WI38 (cell line): ENCODE measurements at regions not wholly inside any gene's neighbourhood (a gene's known extent, or its start where the extent isn't known, plus 50 kb on each side); places are given as distances from the start of the nearest gene placed in this dataset.

Experiments used
- H3K4me3 ChIP-seq: 2 replicates; pipeline ENCODE4 v1.5.1; 2011; ENCODE audit warnings: low read depth, mild to moderate bottlenecking, control low read depth, low read length
- TF ChIP-seq, protein P1 (sequence below): IDR thresholded peaks from 2 replicates; pipeline ENCODE4 v1.5.1; 2012; ENCODE audit warnings: low read depth, mild to moderate bottlenecking, control low read depth, low read length

DNA sequence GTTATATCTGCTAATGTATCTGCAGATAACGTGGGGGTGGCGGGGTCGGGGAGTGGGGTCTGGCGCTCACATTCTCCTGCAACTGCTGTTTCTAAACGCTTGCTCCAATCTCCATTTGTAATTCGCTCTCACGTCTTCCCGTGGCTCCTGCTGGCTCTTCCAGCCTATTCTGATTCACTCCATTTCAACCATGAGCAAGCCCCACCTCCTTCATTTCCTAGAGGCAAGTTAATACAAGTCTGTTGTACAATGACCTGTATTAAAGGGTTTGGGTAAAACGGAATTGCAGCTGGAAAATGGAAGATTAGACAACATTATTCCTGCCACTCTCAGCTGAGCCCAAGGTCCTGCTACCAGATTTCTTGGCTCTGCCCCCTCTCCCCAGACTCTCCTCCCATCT, 132.3 kb downstream of the CSNK2A3 start:
- TF ChIP-seq, protein P1, sequence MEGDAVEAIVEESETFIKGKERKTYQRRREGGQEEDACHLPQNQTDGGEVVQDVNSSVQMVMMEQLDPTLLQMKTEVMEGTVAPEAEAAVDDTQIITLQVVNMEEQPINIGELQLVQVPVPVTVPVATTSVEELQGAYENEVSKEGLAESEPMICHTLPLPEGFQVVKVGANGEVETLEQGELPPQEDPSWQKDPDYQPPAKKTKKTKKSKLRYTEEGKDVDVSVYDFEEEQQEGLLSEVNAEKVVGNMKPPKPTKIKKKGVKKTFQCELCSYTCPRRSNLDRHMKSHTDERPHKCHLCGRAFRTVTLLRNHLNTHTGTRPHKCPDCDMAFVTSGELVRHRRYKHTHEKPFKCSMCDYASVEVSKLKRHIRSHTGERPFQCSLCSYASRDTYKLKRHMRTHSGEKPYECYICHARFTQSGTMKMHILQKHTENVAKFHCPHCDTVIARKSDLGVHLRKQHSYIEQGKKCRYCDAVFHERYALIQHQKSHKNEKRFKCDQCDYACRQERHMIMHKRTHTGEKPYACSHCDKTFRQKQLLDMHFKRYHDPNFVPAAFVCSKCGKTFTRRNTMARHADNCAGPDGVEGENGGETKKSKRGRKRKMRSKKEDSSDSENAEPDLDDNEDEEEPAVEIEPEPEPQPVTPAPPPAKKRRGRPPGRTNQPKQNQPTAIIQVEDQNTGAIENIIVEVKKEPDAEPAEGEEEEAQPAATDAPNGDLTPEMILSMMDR: no peak
- H3K4me3 ChIP-seq: no peak overlapping the region

DNA sequence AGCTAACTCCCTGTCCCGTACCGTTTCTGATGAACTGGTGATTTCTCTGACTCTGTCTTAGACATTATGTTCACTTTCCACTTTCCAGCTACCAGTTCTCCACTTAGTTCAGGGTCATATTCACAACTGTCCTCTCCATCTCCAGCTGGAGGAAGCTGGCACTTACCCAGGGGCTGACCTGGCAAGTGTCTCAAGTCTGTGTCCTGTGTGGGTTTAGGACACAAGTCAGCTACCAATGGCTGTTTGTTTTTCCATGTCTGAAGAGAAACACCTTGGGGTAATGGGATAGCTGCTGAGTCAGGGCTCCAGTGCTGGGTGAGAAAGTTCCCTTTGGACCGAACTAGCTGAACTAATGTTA, 134.4 kb downstream of the CSNK2A3 start:
- no peak overlapping the region for H3K4me3 ChIP-seq
- TF ChIP-seq, protein P1: no peak

DNA sequence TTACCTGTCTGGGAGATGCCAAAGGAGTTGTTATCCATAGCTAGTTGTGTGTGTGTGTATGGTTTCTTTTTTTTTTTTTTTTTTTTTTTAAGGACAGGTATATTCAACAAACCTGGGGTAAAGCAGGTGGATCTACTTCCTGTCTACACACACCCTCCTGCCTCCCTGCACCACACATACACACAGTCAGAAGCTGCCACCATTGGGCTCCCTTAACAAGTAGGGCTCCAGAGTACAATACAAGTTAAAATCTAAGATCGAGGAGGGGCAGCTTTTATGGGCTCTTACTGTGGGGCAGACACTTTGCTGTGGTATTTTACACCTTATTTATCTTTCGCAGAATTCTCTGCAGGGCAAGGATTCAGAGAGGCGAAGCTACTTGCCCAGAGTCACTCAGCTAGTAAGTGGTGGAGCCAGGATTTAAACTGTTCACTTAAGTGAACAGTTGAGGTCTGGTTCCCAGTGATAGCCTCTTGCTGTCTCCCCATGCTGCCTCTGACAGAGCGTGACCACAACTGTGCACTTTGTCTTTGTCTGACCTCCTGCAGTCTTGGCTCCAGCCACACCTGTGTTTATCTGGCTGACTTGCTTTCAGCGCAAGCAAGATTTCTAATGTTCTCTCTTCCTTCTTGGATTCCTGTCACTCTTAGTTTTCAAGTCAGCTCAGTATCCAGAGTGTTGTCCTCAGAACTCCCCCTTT, 135.0 kb downstream of the CSNK2A3 start:
- TF ChIP-seq, protein P1: no peak
- H3K4me3 ChIP-seq: no peak overlapping the region

DNA sequence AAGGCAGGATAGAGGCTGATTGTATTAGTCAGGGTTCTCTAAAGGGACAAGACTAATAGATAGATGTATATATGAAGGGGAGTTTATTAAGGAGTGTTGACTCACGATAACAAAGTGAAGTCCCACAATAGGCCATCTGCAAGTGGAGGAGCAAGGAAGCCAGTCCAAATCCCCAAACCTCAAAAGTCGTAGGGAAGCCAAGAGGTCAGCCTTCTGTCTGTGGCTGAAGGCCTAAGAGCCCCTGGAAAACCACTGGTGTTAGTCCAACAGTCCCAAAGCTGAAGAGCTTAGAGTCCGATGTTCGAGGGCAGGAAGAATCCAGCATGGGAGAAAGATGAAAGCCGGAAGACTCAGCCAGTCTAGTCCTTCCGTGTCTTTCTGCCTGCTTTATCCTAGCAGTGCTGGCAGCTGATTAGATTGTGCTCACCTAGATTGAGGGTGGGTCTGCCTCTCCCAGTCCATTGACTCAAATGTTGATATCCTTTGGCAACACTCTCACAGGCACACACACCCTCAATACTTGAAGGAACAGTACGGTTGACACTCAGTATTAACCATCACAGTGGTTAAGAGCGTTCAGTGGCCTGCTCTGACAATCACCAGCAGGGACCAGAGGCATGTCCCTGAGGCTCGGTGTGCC, 135.6 kb downstream of the CSNK2A3 start:
- TF ChIP-seq, protein P1: no peak

DNA sequence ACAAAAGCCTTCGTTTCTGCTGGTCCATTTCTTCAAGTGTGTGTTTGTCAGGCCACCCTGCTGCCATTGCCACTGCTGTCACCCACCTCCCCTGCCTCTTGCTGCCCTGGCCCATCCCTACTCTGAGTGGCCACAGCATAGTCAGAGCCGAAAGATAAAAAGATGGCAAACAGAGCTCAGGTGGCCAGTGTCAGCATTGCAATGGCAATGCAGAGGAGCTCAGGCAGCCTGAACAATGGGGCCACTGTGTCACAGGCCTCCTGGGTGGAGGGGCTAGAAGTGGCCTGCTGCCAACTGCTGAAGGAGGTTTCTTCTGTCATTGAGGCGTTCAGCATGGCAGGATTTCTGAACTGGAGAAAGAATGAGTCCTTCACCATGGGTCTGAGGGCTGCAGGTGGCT, 137.1 kb downstream of the CSNK2A3 start:
- TF ChIP-seq, protein P1: no peak
- H3K4me3 ChIP-seq: no peak overlapping the region

More for the DNA sequence above, 135.6 kb downstream of the CSNK2A3 start:
- H3K4me3 ChIP-seq: no peak overlapping the region

DNA sequence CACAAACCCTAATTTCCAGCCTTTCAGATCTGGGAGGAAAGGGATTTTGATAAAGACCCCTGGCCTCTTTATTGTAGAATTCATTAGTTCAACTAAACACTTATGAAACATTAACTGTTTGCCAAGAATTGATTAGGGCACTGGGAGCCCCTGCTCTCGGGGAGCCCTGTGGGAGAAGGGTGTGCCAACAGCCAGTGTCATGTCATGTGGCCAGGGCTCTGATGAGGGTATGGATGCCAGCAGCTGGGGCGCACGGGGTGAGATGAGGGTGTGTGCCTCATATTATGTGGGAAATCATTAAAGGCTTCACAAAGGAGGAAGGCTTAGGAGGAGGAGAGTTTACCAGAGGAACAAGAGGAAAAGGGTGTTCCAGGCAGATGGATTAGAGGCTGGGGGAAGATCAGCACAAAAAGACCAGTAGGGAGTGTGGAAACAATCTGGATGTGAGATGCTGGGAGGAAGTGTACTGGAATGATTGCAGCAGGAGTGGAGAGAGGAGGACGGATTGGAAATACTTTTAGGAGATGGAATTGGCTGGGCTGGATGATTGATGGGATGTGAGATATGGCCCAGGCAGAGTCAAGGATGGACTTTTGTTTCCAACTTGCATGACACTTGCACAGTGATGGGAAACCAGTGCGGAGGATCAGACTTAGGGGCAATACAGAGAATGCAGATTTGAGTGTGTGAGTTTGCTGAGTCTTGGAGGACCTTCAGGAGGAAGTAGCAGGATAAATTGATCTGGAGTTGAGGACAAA, 137.8 kb downstream of the CSNK2A3 start:
- TF ChIP-seq, protein P1: no peak
- H3K4me3 ChIP-seq: no peak overlapping the region

DNA sequence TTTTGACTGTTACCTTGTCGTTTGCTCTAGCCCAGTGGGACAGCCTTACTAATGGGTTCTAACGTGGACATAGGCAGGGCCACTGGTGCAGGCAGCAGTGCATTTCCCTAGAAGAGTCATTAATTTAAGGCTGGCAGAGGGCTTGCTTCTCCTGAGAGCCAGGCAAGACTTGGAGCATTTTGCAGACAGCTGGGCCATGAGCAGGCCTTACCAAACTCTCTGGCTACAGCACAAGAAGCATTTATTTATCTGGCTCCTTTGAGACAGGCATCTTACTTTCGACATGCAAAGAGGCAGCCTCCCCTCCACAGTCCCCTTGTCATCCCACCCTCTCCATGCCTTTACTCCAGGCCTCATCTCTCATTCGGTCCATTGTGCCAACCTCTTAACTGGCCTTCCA, 139.9 kb downstream of the CSNK2A3 start:
- no peak overlapping the region for H3K4me3 ChIP-seq
- TF ChIP-seq, protein P1: no peak
